Lung (tissue), 11 donors: ENCODE measurements at regions not wholly inside any gene's neighbourhood (a gene's known extent, or its start where the extent isn't known, plus 50 kb on each side); places are given as distances from the start of the nearest gene placed in this dataset.

Source experiments
- ATAC-seq: fragments of 200-7000 bp; cut with Tn5 transposase; one replicate; pipeline ENCODE4 v1.9.1; 2020; ENCODE audit warnings: moderate number of reproducible peaks; ENCODE audit not compliant: insufficient read depth, low FRiP score
- DNase-seq, 3 donors: peaks; one replicate each; pipeline ENCODE4 v3.0.0-alpha.2; 2013 to 2017
- H3K27ac ChIP-seq, 2 donors: one replicate each; pipeline ENCODE4 v1.5.1; 2013; ENCODE audit warnings: mild to moderate bottlenecking in 2 of 2, moderate library complexity in 2 of 2, control low read depth in 1 of 2, inconsistent platforms in 1 of 2, low read depth in 1 of 2, low read length in 1 of 2
- H3K27me3 ChIP-seq, 3 donors: one replicate each; pipeline ENCODE4 v1.5.1; 2013; ENCODE audit warnings: low read length in 2 of 3; ENCODE audit not compliant: control insufficient read depth in 3 of 3, insufficient read depth in 3 of 3
- H3K36me3 ChIP-seq, 4 donors: one replicate each; pipeline ENCODE4 v1.5.1; 2013; ENCODE audit warnings: low read length in 4 of 4, mild to moderate bottlenecking in 1 of 4, moderate library complexity in 1 of 4; ENCODE audit not compliant: control insufficient read depth in 4 of 4, insufficient read depth in 4 of 4
- H3K4me1 ChIP-seq, 5 donors: one replicate each; pipeline ENCODE4 v1.5.1; 2013; ENCODE audit warnings: low read length in 5 of 5, mild to moderate bottlenecking in 2 of 5, moderate library complexity in 1 of 5; ENCODE audit not compliant: control insufficient read depth in 5 of 5, insufficient read depth in 5 of 5
- H3K4me3 ChIP-seq: one replicate; pipeline ENCODE4 v1.5.1; 2013; ENCODE audit warnings: mild to moderate bottlenecking, control low read depth, moderate library complexity
- H3K9ac ChIP-seq, 2 donors: one replicate each; pipeline ENCODE4 v1.5.1; 2013; ENCODE audit warnings: low read length in 2 of 2, control low read depth in 1 of 2; ENCODE audit not compliant: insufficient read depth in 1 of 2
- H3K9me3 ChIP-seq, 4 donors: one replicate each; pipeline ENCODE4 v1.5.1; 2013; ENCODE audit warnings: low read length in 3 of 4, mild to moderate bottlenecking in 1 of 4, moderate library complexity in 1 of 4; ENCODE audit not compliant: control insufficient read depth in 4 of 4, insufficient read depth in 3 of 4
- CTCF ChIP-seq: IDR thresholded peaks from 2 replicates; pipeline ENCODE4 v1.5.1; 2012; ENCODE audit warnings: mild to moderate bottlenecking; ENCODE audit errors: control extremely low read depth, extremely low read depth
- WGBS, 2 donors: extraction: QIAGEN DNeasy Blood & Tissue Kit; methylation state at CpG; one replicate each; pipeline ENCODE4 v1.1.7; 2013; 5-methylcytosine and 5-hydroxymethylcytosine counted together
- donor health status: control.
- donor health status: control.
- donor health status: Bipolar disorder and iron deficiency.
- donor health status: healthy.
- donor health status: DM: yes; HTN: yes; CAD: no.

DNA sequence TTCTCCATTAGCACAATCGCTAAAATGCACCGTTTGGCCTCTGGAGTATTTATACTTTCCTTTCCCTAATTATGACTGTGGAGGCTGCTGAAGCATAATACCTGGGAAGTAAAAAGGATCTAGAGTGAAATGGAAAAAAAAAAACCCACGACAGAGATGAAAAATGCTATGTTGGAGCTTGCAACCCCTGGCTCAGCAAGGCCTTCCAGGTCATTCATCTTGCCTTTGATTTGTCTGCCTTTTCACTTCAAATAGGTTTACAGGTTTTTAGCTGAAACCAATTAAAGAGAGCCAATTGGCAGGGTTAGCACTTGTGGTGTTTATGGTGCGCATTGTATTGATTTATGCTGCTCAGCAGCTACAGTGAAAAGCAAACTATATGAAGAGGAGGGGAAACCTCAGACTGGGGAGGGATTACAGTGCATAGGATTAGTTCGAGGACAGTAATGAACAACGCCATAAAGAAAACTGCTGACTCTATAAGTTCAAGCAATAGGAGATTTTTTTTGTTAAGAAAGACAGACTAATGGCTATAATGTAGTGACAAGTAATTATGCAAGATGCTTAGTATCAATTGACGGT, 347.9 kb downstream of the MEIS1 start:
- Histone ChIP-seq H3K27me3 (no peaks in the 10 kb centered on the region), H3K9ac (no peak overlapping the region), H3K9me3 (no peaks in the 10 kb centered on the region), H3K27ac (no peak overlapping the region), H3K36me3 (no peaks in the 10 kb centered on the region), H3K4me3 (no peak overlapping the region), H3K4me1 (no peaks in the 10 kb centered on the region)
- no peak for ATAC-seq
- DNase-seq = no peak
- WGBS, 2 donors = 85 to 89% methylated on average over 7 of the region's 7 CpGs
- no peak for TF ChIP-seq CTCF

- TF ChIP-seq CTCF = no peak
- Histone ChIP-seq H3K4me1 (peaks cover 0 to 12% (median 0%) of the 10 kb centered on the region in 5 donors), H3K36me3 (no peaks in the 10 kb centered on the region), H3K9me3 (no peaks in the 10 kb centered on the region), H3K27ac (no peak overlapping the region), H3K27me3 (no peaks in the 10 kb centered on the region), H3K4me3 (no peak overlapping the region), H3K9ac (no peak overlapping the region)
- ATAC-seq (no peak), DNase-seq (no peak)
- 91% methylated on average over 5 of the region's 5 CpGs for WGBS, 2 donors
Observed at GRCh38 chr2:66789741-66790140, 354.8 kb downstream of the MEIS1 start.

- H3K4me1 ChIP-seq = peaks cover 0 to 12% (median 0%) of the 10 kb centered on the region in 5 donors
- peak; percentile 64 to 93 (median 82) for DNase-seq
Observed at GRCh38 chr2:66790651-66791181, 355.8 kb downstream of the MEIS1 start.

More at GRCh38 chr2:66790651-66791181, 355.8 kb downstream of the MEIS1 start:
- H3K9ac ChIP-seq = no peak overlapping the region
- no peaks in the 10 kb centered on the region for H3K36me3 ChIP-seq
- 51 to 74% methylated on average over 1 of the region's 1 CpG for WGBS, 2 donors
- no peaks in the 10 kb centered on the region for H3K27me3 ChIP-seq
- no peaks in the 10 kb centered on the region for H3K9me3 ChIP-seq
- no peak overlapping the region for H3K4me3 ChIP-seq
- ATAC-seq = no peak
- no peak for TF ChIP-seq CTCF
- no peak overlapping the region for H3K27ac ChIP-seq
